ENCODE measurements at regions not wholly inside any gene's neighbourhood (a gene's known extent, or its start where the extent isn't known, plus 50 kb on each side); places are given as distances from the start of the nearest gene placed in this dataset.
"Not testable (repeated sequence)": the region's sequence is repeated elsewhere in the genome, so short reads cannot be mapped to it uniquely, and the experiment has no call there.

DNA sequence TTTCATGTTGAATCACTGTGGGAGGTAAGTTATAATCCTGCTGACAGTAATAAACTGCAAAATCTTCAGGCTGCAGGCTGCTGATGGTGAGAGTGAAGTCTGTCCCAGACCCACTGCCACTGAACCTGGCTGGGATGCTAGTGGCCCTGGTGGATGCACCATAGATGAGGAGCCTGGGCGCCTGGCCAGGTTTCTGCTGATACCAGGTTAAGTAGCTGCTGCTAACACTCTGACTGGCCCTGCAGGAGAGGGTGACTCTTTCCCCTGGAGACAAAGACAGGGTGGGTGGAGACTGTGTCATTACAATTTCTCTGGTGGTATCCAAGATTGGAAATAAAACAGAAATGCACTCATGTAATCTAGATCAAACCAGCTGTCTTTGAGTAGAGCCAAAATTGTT is 287.0 kb downstream of the RPIA start:
- TF ChIP-seq, protein P1, sequence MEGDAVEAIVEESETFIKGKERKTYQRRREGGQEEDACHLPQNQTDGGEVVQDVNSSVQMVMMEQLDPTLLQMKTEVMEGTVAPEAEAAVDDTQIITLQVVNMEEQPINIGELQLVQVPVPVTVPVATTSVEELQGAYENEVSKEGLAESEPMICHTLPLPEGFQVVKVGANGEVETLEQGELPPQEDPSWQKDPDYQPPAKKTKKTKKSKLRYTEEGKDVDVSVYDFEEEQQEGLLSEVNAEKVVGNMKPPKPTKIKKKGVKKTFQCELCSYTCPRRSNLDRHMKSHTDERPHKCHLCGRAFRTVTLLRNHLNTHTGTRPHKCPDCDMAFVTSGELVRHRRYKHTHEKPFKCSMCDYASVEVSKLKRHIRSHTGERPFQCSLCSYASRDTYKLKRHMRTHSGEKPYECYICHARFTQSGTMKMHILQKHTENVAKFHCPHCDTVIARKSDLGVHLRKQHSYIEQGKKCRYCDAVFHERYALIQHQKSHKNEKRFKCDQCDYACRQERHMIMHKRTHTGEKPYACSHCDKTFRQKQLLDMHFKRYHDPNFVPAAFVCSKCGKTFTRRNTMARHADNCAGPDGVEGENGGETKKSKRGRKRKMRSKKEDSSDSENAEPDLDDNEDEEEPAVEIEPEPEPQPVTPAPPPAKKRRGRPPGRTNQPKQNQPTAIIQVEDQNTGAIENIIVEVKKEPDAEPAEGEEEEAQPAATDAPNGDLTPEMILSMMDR (IDR thresholded peaks at IDR 0.05), result not testable (repeated sequence)
- not testable (repeated sequence) for TF ChIP-seq POLR2A, POLR2AphosphoS5 (IDR thresholded peaks at IDR 0.05)
